OCI-LY7 (cell line): ENCODE measurements at regions not wholly inside any gene's neighbourhood (a gene's known extent, or its start where the extent isn't known, plus 50 kb on each side); places are given as distances from the start of the nearest gene placed in this dataset.

Source experiments
- EZH2phosphoT487 ChIP-seq: fragments of 200-600 bp; sonication (generic); IDR thresholded peaks from 2 replicates; pipeline ENCODE4 v1.6.1; 2018; ENCODE audit warnings: low read depth, borderline replicate concordance, mild to moderate bottlenecking, mixed run types, antibody characterized with exemption, low read length, moderate library complexity, mixed read lengths
- TF ChIP-seq, protein P1 (sequence below): fragments of 200-600 bp; sonication (generic); conservative IDR thresholded peaks from 2 replicates; pipeline ENCODE4 v1.5.1; 2014; ENCODE audit warnings: mild to moderate bottlenecking, antibody characterized with exemption, low read length, moderate library complexity, mixed read lengths

DNA sequence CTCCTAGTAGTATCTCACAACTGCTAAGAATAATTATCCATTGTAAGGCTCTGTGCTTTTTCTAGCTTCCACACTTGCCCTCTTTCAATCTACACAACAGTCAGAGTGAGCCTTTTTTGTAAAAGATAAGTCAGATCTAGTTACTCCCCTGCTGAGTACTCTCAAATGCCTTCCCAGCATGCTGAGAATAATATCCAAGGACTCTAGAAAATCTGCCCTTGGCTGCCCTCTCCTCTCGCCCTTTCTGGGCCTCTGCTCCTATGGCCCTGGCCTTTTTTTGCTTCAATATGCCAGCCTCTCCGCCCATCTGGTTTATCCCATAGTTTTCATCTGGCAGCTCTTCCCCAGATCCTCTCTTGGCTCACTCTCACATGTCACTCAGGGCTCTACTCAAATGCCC is 455.9 kb upstream of the UBE2E3 start:
- TF ChIP-seq, protein P1, sequence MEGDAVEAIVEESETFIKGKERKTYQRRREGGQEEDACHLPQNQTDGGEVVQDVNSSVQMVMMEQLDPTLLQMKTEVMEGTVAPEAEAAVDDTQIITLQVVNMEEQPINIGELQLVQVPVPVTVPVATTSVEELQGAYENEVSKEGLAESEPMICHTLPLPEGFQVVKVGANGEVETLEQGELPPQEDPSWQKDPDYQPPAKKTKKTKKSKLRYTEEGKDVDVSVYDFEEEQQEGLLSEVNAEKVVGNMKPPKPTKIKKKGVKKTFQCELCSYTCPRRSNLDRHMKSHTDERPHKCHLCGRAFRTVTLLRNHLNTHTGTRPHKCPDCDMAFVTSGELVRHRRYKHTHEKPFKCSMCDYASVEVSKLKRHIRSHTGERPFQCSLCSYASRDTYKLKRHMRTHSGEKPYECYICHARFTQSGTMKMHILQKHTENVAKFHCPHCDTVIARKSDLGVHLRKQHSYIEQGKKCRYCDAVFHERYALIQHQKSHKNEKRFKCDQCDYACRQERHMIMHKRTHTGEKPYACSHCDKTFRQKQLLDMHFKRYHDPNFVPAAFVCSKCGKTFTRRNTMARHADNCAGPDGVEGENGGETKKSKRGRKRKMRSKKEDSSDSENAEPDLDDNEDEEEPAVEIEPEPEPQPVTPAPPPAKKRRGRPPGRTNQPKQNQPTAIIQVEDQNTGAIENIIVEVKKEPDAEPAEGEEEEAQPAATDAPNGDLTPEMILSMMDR: no peak
- no peak for TF ChIP-seq EZH2phosphoT487
